ENCODE measurements at regions not wholly inside any gene's neighbourhood (a gene's known extent, or its start where the extent isn't known, plus 50 kb on each side); places are given as distances from the start of the nearest gene placed in this dataset.

- TF ChIP-seq CTCF (IDR thresholded peaks at IDR 0.05; ENCODE audit: insufficient read depth, low read length, poor library complexity, severe bottlenecking), result no peak
- no peak for TF ChIP-seq EZH2phosphoT487 (conservative IDR thresholded peaks at IDR 0.05; ENCODE audit: low read length)
Measured at GRCh38 chr10:16195178-16195769, 241.5 kb upstream of the PTER start.

Data from SU-DHL-6 (cell line).